ENCODE measurements at regions not wholly inside any gene's neighbourhood (a gene's known extent, or its start where the extent isn't known, plus 50 kb on each side); places are given as distances from the start of the nearest gene placed in this dataset.
"Not testable (repeated sequence)": the region's sequence is repeated elsewhere in the genome, so short reads cannot be mapped to it uniquely, and the experiment has no call there.

GRCh38 chr16:16570055-16570454 is 191.1 kb downstream of the NPIPA7 start:
- not testable (repeated sequence) for TF ChIP-seq POLR2A, POLR2AphosphoS5 (IDR thresholded peaks at IDR 0.05)
- TF ChIP-seq, protein P1, sequence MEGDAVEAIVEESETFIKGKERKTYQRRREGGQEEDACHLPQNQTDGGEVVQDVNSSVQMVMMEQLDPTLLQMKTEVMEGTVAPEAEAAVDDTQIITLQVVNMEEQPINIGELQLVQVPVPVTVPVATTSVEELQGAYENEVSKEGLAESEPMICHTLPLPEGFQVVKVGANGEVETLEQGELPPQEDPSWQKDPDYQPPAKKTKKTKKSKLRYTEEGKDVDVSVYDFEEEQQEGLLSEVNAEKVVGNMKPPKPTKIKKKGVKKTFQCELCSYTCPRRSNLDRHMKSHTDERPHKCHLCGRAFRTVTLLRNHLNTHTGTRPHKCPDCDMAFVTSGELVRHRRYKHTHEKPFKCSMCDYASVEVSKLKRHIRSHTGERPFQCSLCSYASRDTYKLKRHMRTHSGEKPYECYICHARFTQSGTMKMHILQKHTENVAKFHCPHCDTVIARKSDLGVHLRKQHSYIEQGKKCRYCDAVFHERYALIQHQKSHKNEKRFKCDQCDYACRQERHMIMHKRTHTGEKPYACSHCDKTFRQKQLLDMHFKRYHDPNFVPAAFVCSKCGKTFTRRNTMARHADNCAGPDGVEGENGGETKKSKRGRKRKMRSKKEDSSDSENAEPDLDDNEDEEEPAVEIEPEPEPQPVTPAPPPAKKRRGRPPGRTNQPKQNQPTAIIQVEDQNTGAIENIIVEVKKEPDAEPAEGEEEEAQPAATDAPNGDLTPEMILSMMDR (IDR thresholded peaks at IDR 0.05), result not testable (repeated sequence)

Data from prostate gland (tissue), 2 donors.